ENCODE measurements at regions not wholly inside any gene's neighbourhood (a gene's known extent, or its start where the extent isn't known, plus 50 kb on each side); places are given as distances from the start of the nearest gene placed in this dataset.

DNA sequence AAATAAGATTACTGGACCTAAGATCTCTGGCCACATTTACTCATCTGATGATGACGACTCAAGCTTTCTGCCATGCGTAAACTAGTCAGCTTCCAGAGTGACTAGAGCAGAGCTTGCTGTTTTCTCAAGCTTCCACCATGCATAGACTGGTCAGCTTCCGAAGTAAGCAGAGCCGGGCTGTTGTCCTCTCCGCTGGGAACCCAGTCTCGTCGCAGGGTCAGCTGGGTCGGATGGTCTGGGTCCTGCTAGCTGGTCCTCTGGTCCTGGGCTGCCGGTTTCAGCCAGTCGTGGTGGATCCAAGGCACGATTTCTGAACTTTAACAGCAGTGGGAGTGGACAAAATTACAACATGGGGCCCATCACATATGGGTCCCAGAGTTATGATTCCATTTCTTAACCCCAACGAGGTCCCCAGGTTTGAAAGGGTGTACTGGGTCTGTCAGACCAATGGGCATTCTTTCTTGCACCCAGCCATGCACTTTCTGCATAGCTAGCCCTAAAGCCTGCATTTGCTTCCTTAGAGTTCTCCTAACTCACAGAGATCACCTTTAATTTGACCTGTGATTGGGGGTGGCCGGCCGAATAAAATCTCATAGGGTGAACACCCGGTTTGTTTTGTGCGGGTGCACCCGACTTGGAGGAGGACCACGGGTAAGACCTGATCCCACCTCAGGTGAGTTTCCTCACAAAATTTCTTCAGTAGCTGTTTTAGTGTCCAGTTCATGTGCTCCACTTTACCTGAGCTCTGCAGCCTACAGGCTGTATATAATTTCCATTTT, 1312.8 kb downstream of the TMEM121 start:
- Mint-ChIP-seq H3K27ac (no peak overlapping the region), H3K36me3 (ENCODE audit: insufficient read depth) (peaks cover 4% of the 10 kb centered on the region), H3K27me3 (no peaks in the 10 kb centered on the region), H3K4me1 (ENCODE audit: low read depth) (no peaks in the 10 kb centered on the region), H3K9me3 (ENCODE audit: low read depth) (peaks cover 67% of the 10 kb centered on the region), H3K4me3 (ENCODE audit: low read depth) (no peak overlapping the region)
- DNase-seq (ENCODE audit: low spot score, unreplicated experiment): no peak
- TF ChIP-seq, protein P1, sequence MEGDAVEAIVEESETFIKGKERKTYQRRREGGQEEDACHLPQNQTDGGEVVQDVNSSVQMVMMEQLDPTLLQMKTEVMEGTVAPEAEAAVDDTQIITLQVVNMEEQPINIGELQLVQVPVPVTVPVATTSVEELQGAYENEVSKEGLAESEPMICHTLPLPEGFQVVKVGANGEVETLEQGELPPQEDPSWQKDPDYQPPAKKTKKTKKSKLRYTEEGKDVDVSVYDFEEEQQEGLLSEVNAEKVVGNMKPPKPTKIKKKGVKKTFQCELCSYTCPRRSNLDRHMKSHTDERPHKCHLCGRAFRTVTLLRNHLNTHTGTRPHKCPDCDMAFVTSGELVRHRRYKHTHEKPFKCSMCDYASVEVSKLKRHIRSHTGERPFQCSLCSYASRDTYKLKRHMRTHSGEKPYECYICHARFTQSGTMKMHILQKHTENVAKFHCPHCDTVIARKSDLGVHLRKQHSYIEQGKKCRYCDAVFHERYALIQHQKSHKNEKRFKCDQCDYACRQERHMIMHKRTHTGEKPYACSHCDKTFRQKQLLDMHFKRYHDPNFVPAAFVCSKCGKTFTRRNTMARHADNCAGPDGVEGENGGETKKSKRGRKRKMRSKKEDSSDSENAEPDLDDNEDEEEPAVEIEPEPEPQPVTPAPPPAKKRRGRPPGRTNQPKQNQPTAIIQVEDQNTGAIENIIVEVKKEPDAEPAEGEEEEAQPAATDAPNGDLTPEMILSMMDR (IDR thresholded peaks at IDR 0.05; ENCODE audit: unreplicated experiment): no peak

DNA sequence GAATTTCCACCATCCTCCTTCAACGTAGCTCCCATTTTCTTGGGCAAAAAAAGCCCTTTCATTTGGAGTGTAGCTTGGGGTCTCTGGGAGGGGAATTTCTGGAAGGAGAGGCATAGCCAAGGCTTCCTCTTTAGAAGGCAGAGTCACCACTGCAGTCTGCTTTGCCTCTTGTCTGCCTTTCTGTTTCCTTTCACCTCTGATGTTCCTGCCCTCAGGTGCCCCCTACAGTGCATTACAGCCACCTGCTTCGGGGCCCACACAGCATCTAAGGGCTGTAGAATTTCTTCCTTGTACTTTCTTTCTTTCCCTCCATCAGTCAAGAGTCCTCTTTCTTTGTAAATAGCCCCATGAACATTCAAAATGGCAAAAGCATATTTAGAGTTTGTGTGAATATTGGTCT, 1313.9 kb downstream of the TMEM121 start:
- Mint-ChIP-seq H3K4me1 (ENCODE audit: low read depth) (no peaks in the 10 kb centered on the region), H3K9me3 (ENCODE audit: low read depth) (peaks cover 61% of the 10 kb centered on the region), H3K27me3 (no peaks in the 10 kb centered on the region), H3K27ac (no peak overlapping the region), H3K4me3 (ENCODE audit: low read depth) (no peak overlapping the region), H3K36me3 (ENCODE audit: insufficient read depth) (peaks cover 4% of the 10 kb centered on the region)
- DNase-seq (ENCODE audit: low spot score, unreplicated experiment): no peak
- TF ChIP-seq, protein P1 (IDR thresholded peaks at IDR 0.05; ENCODE audit: unreplicated experiment): no peak

DNA sequence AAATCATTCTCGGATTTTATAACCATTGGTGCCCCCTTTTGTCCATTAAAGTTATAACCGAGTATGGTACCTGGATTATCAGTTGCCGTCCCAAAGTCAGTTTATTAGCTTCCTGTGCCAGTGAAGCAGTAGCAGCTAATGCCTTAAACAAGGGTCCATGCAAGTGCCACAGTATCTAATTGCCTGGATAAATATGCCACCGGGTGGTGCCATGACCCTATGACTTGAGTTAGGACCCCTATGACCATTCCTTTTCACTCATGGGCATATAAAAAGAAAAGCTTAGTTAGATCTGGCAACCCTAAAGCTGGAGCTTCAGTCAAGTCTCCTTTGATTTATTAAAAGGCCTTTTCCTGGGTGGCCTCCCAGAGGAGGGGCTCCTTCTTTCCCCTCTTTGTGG, 1314.6 kb downstream of the TMEM121 start:
- peaks cover 4% of the 10 kb centered on the region for H3K36me3 Mint-ChIP-seq (ENCODE audit: insufficient read depth)
- H3K4me3 Mint-ChIP-seq (ENCODE audit: low read depth): no peak overlapping the region
- H3K4me1 Mint-ChIP-seq (ENCODE audit: low read depth): no peaks in the 10 kb centered on the region
- no peaks in the 10 kb centered on the region for H3K27me3 Mint-ChIP-seq
- no peak overlapping the region for H3K27ac Mint-ChIP-seq
- TF ChIP-seq, protein P1 (IDR thresholded peaks at IDR 0.05; ENCODE audit: unreplicated experiment): no peak
- no peak for DNase-seq (ENCODE audit: low spot score, unreplicated experiment)
- peaks cover 61% of the 10 kb centered on the region for H3K9me3 Mint-ChIP-seq (ENCODE audit: low read depth)

DNA sequence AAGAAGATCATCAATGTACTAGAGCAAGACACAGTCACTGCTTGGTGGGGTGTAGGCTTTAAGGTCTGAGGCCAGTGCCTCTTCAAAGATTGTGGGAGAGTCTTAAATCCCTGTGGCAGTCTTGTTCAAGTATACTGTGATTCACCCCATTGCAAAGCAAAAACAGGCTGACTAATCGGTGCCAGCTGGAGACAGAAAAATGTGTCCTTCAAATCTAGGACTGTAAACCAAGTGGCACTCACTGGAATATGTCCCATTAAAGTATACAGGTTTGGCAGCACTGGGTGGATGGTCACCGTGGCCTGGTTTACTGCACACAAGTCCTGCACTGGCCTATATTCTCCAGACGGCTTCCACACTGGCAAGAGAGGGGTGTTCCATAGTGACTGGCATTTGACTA, 1315.3 kb downstream of the TMEM121 start:
- Mint-ChIP-seq H3K4me3 (ENCODE audit: low read depth) (no peak overlapping the region), H3K27me3 (no peaks in the 10 kb centered on the region), H3K36me3 (ENCODE audit: insufficient read depth) (peaks cover 4% of the 10 kb centered on the region), H3K4me1 (ENCODE audit: low read depth) (no peaks in the 10 kb centered on the region), H3K27ac (no peak overlapping the region), H3K9me3 (ENCODE audit: low read depth) (peaks cover 64% of the 10 kb centered on the region)
- TF ChIP-seq, protein P1 (IDR thresholded peaks at IDR 0.05; ENCODE audit: unreplicated experiment): no peak
- DNase-seq (ENCODE audit: low spot score, unreplicated experiment): no peak

DNA sequence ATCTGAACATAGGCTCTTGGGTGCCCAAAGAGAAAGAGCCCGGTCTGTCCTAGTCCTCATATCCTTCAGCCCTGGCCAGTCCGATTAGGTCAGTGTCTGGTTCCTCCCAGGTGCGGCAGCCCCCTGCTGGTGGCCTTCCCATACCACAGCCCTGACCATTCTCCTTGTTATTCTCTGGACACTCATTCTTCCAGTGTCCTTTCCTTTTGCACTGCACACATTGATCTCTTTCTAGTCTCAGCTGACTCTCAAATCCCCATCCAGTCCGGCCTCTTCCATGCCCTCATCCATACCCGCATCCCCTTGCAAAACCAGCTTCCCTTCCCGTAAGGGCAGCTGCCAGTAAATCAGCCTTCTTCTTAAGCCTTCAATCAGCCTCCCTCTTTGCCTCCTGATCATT, 1316.3 kb downstream of the TMEM121 start:
- Mint-ChIP-seq H3K27ac (no peak overlapping the region), H3K4me1 (ENCODE audit: low read depth) (no peaks in the 10 kb centered on the region), H3K27me3 (no peaks in the 10 kb centered on the region), H3K36me3 (ENCODE audit: insufficient read depth) (peaks cover 4% of the 10 kb centered on the region), H3K4me3 (ENCODE audit: low read depth) (no peak overlapping the region), H3K9me3 (ENCODE audit: low read depth) (peaks cover 68% of the 10 kb centered on the region)
- TF ChIP-seq, protein P1 (IDR thresholded peaks at IDR 0.05; ENCODE audit: unreplicated experiment): no peak
- no peak for DNase-seq (ENCODE audit: low spot score, unreplicated experiment)

Data from progenitor cell of endocrine pancreas (in vitro differentiated cells).